Inferior parietal cortex (tissue), 1 donor: ENCODE measurements at regions not wholly inside any gene's neighbourhood (a gene's known extent, or its start where the extent isn't known, plus 50 kb on each side); places are given as distances from the start of the nearest gene placed in this dataset.

ENCODE experiments used
- DNase-seq: peaks from one replicate; pipeline ENCODE4 v3.0.0-alpha.2; 2016; ENCODE audit errors: extremely low spot score

DNA sequence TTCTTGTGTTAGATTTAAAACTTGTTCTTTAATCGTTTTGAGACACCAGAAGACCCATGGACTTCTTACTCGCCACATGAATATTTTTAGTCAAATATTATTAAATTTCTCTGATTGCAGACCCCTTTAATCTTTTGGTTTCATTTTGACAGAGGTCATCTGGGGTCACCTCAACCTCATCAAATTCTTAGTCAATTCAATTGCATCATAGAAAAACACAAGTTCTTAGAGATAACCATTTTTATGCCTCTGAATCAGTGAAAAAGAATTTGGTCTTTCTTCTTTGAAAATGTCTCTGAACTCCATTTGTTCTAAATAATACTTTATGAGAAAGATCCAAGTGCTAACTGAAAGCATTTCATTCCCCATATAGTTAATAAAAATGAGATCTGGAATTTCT, 55.2 kb upstream of the CBLN4 start:
- no peak for DNase-seq

DNA sequence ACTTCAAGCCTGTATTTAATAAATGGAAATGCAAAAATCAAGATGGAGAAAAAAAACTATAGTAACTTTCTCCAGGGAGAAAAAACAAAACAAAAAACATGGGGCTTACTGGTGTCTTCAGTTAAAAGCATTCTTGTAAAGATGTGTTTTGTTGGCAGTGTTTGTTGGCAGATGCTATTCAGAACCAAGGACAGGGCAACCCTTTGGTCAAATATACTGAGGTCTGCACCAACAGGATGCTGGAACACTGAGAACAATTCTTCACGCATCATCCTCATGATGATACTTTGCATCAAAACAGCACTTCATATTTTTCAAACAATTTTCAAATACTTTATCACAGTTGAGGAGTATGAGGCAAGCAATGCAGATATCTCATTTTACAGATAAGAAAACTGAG, 63.7 kb upstream of the CBLN4 start:
- DNase-seq, result no peak

DNA sequence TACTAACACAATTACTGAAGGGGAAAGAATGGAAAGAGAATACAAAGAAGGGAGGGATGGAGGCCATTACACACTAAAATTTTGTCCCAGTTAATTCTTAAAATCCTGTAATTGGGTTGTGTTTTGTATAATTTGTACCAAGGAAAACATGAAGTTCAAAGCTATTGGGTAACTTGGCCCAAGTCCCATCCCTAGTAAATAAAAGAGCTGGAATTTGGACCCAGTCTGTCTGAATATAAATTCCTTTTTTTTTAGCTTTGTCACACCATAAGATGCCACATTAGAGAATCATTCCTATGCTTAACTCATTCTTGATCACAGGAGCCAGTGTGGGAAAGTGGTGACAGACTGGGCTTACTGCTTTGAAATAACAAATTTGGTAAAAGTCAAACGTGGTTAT, 66.8 kb upstream of the CBLN4 start:
- no peak for DNase-seq

DNA sequence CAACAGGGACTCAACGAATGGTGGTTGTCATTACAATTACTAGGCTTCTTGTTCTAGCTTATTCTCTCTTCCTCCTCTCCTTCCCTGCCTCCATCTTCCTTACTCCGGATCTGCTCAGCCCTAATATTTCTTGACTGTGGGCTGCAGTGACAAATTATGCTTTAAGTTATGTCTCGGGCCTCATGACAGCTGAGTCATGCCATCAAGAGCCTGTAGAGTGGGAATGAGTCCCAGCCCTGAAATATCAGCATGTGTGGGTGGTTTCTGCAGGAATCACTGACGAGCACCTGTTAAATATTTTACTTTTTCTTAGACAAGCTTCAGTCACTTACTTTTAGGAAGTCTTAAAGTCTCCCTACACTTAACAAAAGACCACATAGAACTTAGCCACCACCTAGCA, 83.1 kb upstream of the CBLN4 start:
- DNase-seq, result no peak

DNA sequence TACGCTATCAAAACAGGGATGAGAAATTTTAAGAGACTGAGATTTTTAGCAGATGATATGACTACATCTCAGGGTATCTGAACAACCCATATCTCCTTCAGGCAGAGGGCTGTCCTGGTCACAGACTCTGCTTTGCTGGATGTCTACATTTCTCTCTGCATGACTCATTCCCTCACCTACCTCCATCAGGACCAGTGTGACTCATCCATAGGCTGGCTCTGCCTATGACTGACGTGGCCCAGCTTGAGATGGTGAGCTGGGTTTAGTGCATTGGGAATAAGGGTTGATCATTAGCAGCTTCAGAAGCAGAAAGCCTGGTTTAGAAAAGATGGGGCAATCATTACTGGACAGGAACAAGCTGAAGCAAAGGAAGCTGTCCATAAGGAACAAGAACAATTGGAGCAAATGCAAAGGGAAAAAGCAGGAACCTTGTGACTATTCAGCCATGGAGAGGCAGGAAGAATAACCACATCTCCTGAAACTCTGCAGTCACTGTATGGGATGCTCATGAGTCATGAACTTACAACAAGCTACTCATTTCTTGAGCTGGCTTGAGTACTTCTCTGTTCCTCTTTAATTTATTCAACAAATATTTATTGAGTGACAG, 86.4 kb upstream of the CBLN4 start:
- no peak for DNase-seq

DNA sequence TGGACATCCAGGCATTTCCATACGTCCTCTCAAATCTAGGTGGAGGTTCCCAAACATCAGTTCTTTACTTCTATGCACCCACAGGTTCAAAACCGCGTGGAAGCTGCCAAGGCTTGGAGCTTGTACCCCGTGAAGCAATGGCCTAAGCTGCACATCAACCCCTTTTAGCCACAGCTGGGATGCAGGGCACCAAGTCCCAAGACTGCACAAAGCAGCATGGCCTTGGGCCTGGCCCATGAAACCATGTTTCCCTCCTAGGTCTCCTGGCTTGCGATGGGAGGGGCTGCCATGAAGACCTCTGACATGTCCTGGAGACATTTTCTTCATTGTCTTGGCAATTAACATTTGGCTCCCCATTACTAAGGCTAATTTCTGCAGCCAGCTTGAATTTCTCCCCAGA, 88.9 kb upstream of the CBLN4 start:
- no peak for DNase-seq

DNA sequence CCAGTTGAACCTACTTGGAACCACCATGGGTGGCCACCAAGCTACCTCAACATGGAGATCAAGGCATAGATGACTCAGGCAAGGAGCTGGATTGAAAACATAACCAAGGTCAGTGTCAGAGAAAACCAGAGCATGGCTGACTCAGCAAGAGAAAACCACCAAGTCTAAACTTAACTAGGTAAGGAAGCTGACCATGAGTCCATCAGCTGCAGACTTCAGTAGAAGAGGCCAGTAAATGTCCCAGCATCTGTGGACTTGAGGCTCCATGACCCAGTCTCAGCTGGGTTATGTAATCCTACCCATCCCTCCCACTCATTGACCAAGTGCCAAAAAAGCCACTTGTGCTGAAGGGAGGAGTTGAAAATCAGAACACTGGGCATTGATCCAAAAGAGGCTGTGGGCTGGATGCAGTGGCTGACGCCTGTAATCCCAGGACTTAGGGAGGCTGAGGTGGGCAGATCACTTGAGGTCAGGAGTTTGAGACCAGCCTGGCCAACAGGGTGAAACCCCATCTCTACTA, 93.7 kb upstream of the CBLN4 start:
- DNase-seq, result no peak

DNA sequence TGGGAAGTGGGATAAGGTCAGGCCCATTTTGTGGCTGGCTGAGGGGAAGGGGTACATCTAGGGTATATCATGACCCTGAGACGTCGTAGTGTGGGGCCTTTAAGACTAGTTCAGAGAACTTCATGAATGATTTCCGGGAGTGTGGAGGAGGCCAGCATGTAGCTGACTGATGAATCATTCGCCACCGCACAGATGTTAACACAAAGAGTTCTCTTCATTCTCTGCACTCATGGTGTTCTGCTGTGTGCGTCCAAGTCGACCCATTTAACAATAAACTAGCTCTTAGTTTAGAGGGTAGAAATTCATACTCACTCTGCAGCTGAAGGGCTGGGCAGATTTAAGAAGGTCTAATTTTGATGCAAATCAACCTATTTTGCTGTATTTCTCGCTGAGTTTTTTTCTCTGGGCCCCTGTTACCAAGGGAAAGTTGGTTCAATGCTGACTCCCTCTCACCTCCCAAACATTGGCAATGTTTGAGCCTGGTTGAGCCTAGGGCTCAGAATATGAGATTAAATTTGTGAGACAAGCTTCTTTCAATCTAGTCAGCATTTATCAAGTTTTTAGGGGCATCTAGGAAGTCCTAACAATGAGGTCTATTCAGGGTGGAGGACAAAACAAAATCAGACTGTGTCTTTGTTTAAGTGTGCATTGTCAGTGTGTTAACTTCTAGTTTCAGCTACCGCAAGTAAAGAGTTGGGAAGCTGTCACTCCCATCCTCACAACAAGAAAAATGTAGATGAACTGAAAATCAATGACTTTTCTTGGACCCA, 106.8 kb upstream of the CBLN4 start:
- DNase-seq, result peak; percentile 65

DNA sequence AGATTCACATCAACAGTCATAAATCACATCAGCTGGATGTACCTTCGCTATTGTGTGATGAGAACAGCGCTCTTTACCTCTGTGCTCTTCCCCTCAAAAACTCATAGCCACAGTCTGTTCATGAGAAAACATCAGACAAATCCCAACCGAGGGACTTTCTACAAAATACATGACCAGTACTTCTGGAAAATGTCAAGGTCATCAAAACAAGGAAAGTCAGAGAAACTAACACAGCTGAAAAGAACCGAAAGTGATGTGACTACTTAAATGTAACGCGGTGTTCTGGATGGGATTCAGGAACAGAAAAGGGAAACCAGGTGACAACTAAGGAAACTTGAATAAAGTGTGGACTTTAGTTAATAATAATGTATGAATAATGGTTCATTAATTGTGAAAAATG, 112.0 kb upstream of the CBLN4 start:
- DNase-seq, result no peak

DNA sequence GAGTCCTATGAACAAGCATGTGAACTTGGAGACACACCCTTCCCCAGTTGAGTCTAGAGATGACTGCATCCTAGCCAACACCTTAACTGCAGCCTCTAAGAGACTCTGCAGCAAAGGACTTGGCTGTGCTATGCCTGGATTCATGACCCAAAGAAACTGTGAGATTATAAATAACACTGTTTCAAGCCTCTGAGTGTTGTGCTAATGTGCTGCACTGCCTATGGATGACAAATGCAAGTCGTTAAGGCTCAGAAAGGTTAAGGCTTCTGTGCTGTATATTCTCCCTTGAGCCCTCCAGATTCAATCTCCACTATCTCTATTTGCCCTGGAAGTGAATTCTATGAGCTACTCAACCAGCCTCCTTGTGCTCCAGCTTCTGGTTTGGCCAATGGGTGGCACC, 116.5 kb upstream of the CBLN4 start:
- DNase-seq, result no peak

DNA sequence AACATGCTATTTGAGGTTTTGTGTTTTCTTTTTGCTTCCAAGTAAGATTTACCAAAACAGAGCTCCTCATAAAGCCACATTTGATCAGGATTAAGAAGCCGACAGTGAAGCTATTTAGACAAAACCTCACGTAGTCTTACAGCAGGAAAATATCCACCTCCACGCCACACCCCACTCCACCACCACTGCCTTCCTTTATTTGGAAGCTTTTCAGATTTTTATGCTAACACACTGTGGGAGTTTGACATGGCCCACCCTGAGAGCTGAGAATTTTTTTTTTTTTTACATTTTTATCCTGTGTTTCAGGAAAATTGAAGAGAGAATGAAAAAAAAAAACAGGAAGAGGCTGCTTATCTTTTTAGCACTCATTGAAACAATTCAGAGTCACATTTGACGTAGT, 104.8 kb upstream of the MC3R start:
- no peak for DNase-seq

DNA sequence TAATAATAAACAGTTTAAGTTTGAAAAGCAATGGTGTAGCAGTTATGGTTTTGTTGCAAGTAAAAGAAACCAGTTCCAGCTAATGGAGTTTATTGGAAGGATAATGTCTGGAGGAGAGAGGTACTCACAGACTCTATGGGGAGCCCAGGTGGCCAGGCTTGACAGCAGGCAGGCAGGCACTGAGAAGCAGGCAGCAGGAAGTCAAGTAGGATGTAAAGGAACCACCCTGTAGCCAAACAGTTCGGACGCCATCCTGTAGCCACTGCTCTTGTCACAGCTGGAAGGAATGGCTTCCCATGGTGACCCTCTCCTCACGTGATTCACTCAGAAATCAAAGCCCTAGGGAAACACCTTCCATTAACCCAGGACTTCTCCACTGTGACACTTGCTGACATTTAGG, 96.7 kb upstream of the MC3R start:
- DNase-seq, result no peak

DNA sequence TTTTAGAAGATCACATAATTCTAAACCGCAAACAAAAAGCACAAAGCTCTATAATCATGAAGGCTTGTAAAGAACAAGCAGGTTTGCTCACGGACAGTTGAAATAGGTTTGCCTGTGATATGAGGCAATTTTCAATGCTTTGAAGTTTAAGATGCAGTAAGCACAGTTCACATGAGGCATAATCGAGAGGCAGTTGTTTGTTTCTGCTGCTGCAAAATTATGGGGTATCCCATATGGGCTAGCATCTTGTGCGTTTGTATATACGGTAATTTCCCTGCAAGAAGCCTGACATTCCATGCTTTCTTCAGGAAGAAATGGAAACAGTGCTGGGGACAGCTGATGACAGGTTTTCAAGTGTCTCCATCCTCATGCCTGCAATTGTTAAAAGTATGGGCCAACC, 94.6 kb upstream of the MC3R start:
- DNase-seq, result no peak

DNA sequence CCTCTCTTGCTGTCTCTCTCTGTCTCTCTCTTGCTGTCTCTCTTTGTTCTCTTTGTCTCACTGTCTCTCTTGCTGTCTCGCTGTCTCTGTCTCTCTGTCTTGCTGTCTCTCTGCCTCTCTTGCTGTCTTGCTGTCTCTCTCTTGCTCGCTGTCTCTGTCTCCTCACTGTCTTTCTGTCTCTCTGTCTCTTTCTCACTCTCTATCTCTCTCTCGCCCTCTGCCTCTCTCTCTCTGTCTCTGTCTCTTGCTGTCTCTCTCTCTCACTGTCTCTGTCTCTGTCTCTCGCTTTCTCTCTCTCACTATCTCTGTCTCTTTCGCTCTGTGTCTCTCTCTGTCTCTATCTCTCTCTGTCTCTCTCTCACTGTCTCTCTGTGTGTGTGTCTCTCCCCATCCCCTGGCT, 92.9 kb upstream of the MC3R start:
- DNase-seq, result no peak

DNA sequence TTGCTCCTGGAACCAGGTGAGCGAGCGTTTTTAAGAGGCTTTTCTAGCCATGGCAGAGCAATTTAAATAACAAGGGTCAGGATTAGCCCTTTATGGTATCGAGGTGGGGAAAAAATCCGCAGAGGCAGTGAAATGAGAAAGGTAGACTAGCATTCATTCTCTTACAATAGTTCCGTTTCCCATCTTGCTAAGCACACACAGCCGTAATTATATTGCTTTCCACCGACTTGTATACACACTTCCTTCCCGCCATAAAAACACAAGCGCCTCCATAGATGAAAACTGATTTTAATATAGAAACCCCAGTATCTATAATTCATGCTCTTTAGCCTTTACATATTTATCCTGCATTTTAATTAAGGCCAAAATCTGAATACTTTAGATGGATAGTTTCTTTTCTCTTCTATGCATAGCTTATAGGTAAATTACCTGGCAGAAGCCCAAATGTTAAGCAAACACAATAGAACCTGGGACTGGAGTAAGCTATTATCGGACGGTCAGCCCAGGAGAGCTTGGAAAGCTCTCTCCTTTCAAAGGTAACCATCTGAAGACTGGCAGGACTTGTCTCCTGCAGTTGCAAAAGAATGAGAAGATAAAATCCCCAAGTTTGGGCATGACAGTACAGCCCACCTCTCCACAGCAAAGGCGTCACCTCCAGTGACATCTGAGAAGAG, 90.9 kb upstream of the MC3R start:
- no peak for DNase-seq

DNA sequence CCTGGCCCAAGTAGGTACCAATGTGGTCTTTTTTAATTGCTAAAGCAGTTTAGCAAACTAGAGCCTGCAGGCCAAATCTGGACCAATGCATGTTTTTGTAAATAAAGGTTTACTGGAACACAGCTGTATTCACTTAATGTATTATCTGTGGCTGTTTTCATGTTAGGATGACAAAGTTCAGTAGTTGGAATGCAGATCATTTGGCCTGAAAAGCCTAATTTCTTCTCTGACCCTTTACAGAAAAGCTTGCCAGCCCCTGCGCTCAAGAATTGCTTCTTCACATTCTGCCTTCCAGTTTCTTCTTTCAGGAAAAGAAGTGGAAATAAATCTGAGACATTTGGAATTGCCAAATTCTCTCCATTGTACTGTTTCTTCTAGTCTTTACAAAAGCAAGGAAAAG, 90.0 kb upstream of the MC3R start:
- no peak for DNase-seq

DNA sequence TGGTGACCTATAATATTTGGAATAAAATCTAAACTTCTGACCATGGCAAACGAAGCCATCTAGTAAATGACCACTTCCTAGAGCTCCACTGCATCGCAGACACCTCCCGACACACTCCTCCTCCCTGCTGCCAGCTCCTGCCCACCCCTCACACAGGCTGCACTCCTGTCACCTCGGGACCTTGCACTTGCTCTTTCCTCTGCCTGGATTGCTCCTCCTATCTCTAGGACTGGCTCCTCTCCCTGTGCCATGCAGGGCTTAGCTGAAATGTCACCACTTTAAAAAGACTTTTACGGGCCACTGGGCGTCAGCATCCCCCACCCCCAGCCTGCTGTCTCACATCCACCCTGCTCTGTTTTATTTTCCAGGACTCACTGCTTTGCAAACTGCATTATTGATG, 87.6 kb upstream of the MC3R start:
- no peak for DNase-seq

DNA sequence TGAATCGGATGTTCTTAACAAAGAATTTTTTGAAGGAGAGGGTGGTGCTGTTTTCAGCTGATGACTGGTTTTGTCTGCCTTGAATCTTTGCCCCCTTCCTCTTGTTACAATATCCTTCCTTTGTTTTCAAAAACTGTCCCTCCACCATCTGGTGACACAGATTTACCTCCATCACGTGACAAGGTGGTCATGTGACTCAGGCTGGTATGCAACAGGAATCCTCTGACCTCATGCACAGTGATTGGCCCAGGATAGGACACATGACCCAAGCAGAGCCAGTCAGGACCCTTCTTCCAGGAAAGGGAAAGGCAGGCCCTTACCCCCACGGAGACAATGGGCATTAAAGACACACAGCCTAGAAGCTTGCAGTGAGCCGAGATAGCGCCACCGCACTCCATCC, 84.7 kb upstream of the MC3R start:
- no peak for DNase-seq

DNA sequence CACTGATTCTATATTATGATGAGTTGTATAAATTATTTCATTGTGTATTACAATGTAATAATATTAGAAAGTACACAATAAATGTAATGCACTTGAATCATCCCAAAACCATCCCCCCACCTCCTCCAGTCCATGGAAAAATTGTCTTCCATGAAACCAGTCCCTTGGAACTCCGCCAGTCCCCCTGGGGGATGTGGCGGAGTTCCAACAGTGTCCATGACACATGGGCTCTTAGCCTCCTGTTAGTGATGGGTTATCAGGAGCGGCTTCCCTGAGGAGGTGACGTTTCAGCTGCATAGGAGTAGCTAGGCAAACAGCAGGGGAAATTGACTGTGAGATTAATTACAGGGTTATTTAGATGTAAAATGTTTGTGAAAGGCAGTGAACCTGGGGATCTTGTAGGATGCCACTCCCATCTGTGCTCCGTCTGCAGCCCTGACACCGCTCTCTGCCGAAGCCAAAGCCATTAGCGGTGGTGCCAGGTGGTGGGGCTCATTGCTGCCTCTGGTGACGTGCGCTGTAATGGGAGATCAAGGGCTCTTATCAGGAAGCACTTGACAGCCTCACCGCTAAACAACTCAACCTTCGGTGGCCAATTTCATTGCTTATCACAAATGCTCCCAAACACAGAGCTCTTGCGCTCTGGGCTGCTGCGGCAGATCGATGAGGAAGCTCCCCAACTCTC, 81.6 kb upstream of the MC3R start:
- no peak for DNase-seq

DNA sequence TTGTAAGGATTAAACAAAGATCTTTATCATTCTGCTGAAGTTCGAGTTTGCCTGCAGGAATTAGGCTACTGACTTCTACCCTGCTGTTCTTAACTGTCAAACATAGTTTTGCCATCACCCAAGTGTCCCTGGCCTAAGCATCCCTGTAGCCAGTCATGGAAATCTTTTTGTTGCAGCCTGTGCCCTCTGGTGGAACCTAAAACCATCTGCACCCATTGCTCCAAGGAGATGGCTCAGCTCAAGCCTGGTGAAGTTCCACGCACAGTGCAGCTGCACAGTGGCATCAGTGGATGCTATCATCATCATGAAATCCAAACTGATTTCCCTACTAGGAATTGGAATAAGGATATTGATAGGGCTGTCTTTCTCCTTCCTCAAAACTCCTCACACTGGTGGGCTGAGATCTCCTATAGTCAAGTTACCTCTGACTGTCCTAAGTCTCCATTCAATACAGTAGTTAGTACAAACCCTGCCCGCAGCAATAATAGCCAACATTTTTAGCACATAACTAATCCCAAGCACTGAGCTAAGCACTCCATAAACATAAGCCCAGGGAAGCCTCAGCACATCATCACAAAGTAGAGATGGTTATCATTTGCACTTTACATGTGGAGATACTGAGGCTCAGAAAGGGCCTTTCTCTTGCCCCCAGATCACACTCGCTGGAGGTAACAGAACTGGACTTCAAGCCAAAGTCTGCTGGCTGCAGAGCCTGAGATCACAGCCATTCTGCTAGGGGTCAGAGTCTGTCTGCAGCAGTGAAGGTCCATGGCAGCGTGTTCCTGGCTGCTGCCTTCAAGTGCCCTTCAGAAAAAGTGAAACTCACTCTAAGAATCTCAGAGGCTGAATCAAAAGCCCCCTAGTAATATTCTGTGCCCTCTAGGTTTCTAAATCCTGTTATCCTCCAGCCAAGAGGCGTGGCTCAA, 77.2 kb upstream of the MC3R start:
- DNase-seq, result peak; percentile 74

DNA sequence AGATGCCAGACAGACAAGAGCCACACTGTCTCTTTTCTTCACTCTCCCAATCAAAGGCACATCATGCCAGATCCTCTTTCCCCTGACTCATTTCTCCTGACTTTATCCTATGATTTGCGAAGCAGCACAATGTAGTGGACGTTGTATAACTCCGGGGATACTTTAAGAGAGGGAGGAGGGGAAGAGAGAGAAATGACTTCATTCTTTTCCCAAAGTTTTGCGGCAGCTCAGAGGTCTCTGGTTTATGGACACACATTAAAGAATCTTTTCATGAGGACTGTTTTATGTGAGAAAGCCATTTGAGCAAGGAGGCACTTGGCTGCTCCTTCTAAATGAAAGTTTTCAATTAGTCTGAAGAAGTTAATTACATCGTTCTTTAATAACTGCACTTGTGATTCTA, 75.1 kb upstream of the MC3R start:
- no peak for DNase-seq
